ENCODE measurements at regions not wholly inside any gene's neighbourhood (a gene's known extent, or its start where the extent isn't known, plus 50 kb on each side); places are given as distances from the start of the nearest gene placed in this dataset.

- TF ChIP-seq, protein P1, sequence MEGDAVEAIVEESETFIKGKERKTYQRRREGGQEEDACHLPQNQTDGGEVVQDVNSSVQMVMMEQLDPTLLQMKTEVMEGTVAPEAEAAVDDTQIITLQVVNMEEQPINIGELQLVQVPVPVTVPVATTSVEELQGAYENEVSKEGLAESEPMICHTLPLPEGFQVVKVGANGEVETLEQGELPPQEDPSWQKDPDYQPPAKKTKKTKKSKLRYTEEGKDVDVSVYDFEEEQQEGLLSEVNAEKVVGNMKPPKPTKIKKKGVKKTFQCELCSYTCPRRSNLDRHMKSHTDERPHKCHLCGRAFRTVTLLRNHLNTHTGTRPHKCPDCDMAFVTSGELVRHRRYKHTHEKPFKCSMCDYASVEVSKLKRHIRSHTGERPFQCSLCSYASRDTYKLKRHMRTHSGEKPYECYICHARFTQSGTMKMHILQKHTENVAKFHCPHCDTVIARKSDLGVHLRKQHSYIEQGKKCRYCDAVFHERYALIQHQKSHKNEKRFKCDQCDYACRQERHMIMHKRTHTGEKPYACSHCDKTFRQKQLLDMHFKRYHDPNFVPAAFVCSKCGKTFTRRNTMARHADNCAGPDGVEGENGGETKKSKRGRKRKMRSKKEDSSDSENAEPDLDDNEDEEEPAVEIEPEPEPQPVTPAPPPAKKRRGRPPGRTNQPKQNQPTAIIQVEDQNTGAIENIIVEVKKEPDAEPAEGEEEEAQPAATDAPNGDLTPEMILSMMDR (conservative IDR thresholded peaks at IDR 0.05 in 1 of 2, IDR thresholded peaks at IDR 0.05 in 1 of 2; ENCODE audit: extremely low read depth in 1 of 2, insufficient read depth in 1 of 2, low read depth in 1 of 2, low read length in 2 of 2) = no peak
- TF ChIP-seq EZH2 (IDR thresholded peaks at IDR 0.05; ENCODE audit: borderline replicate concordance, low read length) = no peak
These were observed 105.5 kb downstream of the NUF2 start for GRCh38 chr1:163427279-163427678.
